GM12878 (cell line): ENCODE measurements at regions not wholly inside any gene's neighbourhood (a gene's known extent, or its start where the extent isn't known, plus 50 kb on each side); places are given as distances from the start of the nearest gene placed in this dataset.

Source experiments
- ATAC-seq: fragments of 200-7000 bp; cut with Tn5 transposase; 3 replicates; pipeline ENCODE4 v1.9.1; 2020; ENCODE audit warnings: mild to moderate bottlenecking, moderate library complexity
- BruUV-seq: library from RNA; stranded (reverse); fragments of 400-500 nt; replicated peaks from 2 replicates; lab custom pipeline; 2021; lab: Mats Ljungman, UMichigan
- CTCF ChIA-PET: fragments of 300-600 bp; sonication (Branson Sonifier 250); formaldehyde crosslinking; extraction: SDS; loops from one replicate; lab custom pipeline; 2021; ENCODE audit warnings: inconsistent platforms; lab: Yijun Ruan, JAX
- POLR2A ChIA-PET: fragments of 350-600 bp; formaldehyde crosslinking; extraction: SDS; loops from one replicate; lab custom pipeline; 2021; ENCODE audit warnings: inconsistent platforms; lab: Charles Lee
- RAD21 ChIA-PET: fragments of 300-600 bp; sonication (Branson Sonifier 250); formaldehyde crosslinking; loops from one replicate; lab custom pipeline; 2023; ENCODE audit warnings: antibody characterized with exemption; ENCODE audit not compliant: unreplicated experiment; lab: Charles Lee
- SMC1A ChIA-PET: fragments of 300-600 bp; sonication (Branson Sonifier 250); formaldehyde crosslinking; loops from one replicate; lab custom pipeline; 2023; ENCODE audit not compliant: unreplicated experiment, uncharacterized antibody; lab: Charles Lee
- DNase-seq: peaks from one replicate; pipeline ENCODE4 v3.0.0-alpha.2; 2011; ENCODE audit warnings: low read depth, low spot score
- FAIRE-seq: peaks from 3 replicates; lab custom pipeline; 2011; peaks lifted over from hg19 to GRCh38; lab: Jason Lieb, UNC
- H2AFZ ChIP-seq: 2 replicates; pipeline ENCODE4 v1.6.0; 2011; ENCODE audit warnings: low read depth, low read length, control low read depth; ENCODE audit not compliant: control insufficient read depth
- H3K27ac ChIP-seq: 2 replicates; pipeline ENCODE4 v1.5.1; 2011; ENCODE audit warnings: control low read depth; ENCODE audit not compliant: control insufficient read depth, insufficient read depth
- H3K27me3 ChIP-seq, 2 experiments: replicated peaks in 1 of 2; 2 replicates each; pipeline versions ENCODE4 v1.6.0 to v1.6.1; 2011; ENCODE audit warnings: low read length in 1 of 2; ENCODE audit not compliant: control insufficient read depth in 2 of 2, insufficient read depth in 2 of 2
- H3K36me3 ChIP-seq, 2 experiments: 2 replicates each; pipeline ENCODE4 v1.5.1; 2011; ENCODE audit warnings: low read length in 1 of 2; ENCODE audit not compliant: control insufficient read depth in 2 of 2, insufficient read depth in 2 of 2
- H3K4me1 ChIP-seq: 2 replicates; pipeline ENCODE4 v1.6.1; 2011; ENCODE audit warnings: mild to moderate bottlenecking, low read length, moderate library complexity, mixed read lengths; ENCODE audit not compliant: control insufficient read depth, insufficient read depth
- H3K4me2 ChIP-seq: 2 replicates; pipeline ENCODE4 v1.6.0; 2011; ENCODE audit warnings: control low read depth; ENCODE audit not compliant: control insufficient read depth, insufficient read depth
- H3K4me3 ChIP-seq: fragments of 200-600 bp; sonication (generic); 2 replicates; pipeline ENCODE4 v1.5.1; 2016
- H3K79me2 ChIP-seq: 2 replicates; pipeline ENCODE4 v1.6.0; 2011; ENCODE audit warnings: low read length; ENCODE audit not compliant: control insufficient read depth, insufficient read depth
- H3K9ac ChIP-seq: 2 replicates; pipeline ENCODE4 v1.8.0; 2011; ENCODE audit warnings: low read length, control low read depth, mixed read lengths; ENCODE audit not compliant: control insufficient read depth, insufficient read depth
- H3K9me3 ChIP-seq: replicated peaks from 3 replicates; pipeline ENCODE4 v1.5.1; 2011; ENCODE audit warnings: mild to moderate bottlenecking, low read length; ENCODE audit not compliant: control insufficient read depth, insufficient read depth
- H4K20me1 ChIP-seq: 2 replicates; pipeline ENCODE4 v1.6.0; 2011; ENCODE audit not compliant: control insufficient read depth, insufficient read depth
- KAT2A ChIP-seq: conservative IDR thresholded peaks from 2 replicates; pipeline ENCODE4 v1.6.1; 2011; ENCODE audit warnings: low read depth, low read length; ENCODE audit not compliant: control insufficient read depth
- RB1 ChIP-seq: fragments of 450-650 bp; formaldehyde crosslinking; IDR thresholded peaks from 2 replicates; pipeline ENCODE4 v1.6.1; 2017; ENCODE audit warnings: mild to moderate bottlenecking, borderline replicate concordance
- RUNX3 ChIP-seq: IDR thresholded peaks from 2 replicates; pipeline ENCODE4 v1.6.1; 2012; ENCODE audit warnings: low read length, inconsistent platforms
- SREBF1 ChIP-seq: IDR thresholded peaks from 2 replicates; pipeline ENCODE4 v1.6.1; 2012; ENCODE audit warnings: mild to moderate bottlenecking, low read length
- STAT1 ChIP-seq: fragments of 450-650 bp; conservative IDR thresholded peaks from 2 replicates; pipeline ENCODE4 v1.6.1; 2014; ENCODE audit warnings: antibody characterized with exemption, mild to moderate bottlenecking
- SUPT20H ChIP-seq: IDR thresholded peaks from 2 replicates; pipeline ENCODE4 v1.6.1; 2011; ENCODE audit warnings: low read depth, mild to moderate bottlenecking, low read length, moderate library complexity, borderline replicate concordance; ENCODE audit not compliant: control insufficient read depth
- YY1 ChIP-seq: IDR thresholded peaks from 2 replicates; pipeline ENCODE4 v1.6.1; 2011; ENCODE audit warnings: low read depth, mild to moderate bottlenecking, low read length
- WGBS: methylation state at CpG from one replicate; pipeline ENCODE4 v1.1.6; 2016; ENCODE audit warnings: low lambda C conversion rate; ENCODE audit not compliant: insufficient replicate concordance, insufficient coverage; ENCODE audit errors: missing lambda C conversion rate; 5-methylcytosine and 5-hydroxymethylcytosine counted together
- in situ Hi-C: fragments of 300-500 bp; cut with MboI; formaldehyde crosslinking; loops from 9 replicates; pipeline ENCODE4 v1.14.3; 2018; ENCODE audit warnings: mixed read lengths
- intact Hi-C: fragments of 100-400 bp; cut with micrococcal nuclease; formaldehyde crosslinking; loops from one replicate; pipeline ENCODE4 v1.14.2; 2022; ENCODE audit not compliant: unreplicated experiment
- TF ChIP-seq, protein P1 (sequence below): fragments of 450-650 bp; IDR thresholded peaks from 2 replicates; pipeline ENCODE4 v1.6.1; 2017; ENCODE audit warnings: mild to moderate bottlenecking, moderate library complexity

DNA sequence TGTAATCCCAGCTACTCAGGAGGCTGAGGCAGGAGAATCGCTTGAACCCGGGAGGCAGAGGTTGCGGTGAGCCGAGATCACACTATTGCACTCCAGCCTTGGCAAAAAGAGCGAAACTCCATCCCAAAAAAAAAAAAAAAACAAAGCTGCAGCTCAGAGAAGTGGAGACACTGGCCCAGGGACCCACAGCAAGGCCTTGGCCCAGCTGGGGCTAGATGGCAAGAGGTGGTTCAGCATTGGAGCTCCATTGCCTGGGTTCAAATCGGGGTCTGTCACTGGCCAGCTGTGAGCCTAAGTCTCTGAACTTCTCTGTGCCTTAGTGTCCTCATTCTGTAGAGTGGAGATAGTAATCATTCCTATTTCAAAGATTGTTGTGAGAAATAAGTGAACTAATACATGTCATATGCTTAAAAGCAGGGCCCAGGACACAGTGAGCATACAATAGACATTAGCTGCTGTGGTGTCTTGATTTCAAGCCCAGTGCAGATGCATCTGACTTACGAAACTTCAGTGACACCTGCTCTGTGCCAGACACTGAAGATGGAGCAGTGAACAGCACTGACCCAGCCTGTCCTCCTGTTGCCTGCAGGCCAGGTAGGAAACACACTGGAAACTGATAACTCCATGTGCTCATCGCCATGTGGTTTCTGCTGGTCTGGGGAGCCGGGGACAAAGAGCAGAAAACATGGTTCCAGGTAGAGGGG is 127.7 kb downstream of the C9orf50 start:
- intact Hi-C loops: loop anchor here (10.0 kb wide), 1 partner anchor 318 kb away; the partner anchor contains the start of gene IER5L
- H3K79me2 ChIP-seq: no peaks in the 10 kb centered on the region
- no peak overlapping the region for H3K4me2 ChIP-seq
- H3K27ac ChIP-seq: no peak overlapping the region
- TF ChIP-seq RUNX3: no peak
- TF ChIP-seq YY1: no peak
- TF ChIP-seq, protein P1, sequence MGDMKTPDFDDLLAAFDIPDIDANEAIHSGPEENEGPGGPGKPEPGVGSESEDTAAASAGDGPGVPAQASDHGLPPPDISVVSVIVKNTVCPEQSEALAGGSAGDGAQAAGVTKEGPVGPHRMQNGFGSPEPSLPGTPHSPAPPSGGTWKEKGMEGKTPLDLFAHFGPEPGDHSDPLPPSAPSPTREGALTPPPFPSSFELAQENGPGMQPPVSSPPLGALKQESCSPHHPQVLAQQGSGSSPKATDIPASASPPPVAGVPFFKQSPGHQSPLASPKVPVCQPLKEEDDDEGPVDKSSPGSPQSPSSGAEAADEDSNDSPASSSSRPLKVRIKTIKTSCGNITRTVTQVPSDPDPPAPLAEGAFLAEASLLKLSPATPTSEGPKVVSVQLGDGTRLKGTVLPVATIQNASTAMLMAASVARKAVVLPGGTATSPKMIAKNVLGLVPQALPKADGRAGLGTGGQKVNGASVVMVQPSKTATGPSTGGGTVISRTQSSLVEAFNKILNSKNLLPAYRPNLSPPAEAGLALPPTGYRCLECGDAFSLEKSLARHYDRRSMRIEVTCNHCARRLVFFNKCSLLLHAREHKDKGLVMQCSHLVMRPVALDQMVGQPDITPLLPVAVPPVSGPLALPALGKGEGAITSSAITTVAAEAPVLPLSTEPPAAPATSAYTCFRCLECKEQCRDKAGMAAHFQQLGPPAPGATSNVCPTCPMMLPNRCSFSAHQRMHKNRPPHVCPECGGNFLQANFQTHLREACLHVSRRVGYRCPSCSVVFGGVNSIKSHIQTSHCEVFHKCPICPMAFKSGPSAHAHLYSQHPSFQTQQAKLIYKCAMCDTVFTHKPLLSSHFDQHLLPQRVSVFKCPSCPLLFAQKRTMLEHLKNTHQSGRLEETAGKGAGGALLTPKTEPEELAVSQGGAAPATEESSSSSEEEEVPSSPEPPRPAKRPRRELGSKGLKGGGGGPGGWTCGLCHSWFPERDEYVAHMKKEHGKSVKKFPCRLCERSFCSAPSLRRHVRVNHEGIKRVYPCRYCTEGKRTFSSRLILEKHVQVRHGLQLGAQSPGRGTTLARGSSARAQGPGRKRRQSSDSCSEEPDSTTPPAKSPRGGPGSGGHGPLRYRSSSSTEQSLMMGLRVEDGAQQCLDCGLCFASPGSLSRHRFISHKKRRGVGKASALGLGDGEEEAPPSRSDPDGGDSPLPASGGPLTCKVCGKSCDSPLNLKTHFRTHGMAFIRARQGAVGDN: no peak
- TF ChIP-seq STAT1: no peak
- TF ChIP-seq SUPT20H: no peak
- TF ChIP-seq SREBF1: no peak
- no peak for TF ChIP-seq RB1
- TF ChIP-seq KAT2A: no peak
- TF ChIP-seq, all 136 proteins: peak for 0
- no TSS peak for BruUV-seq
- no peak overlapping the region for H2AFZ ChIP-seq
- H3K27me3 ChIP-seq: peaks cover 4 to 9% of the 10 kb centered on the region in 2 experiments
- no peak overlapping the region for H3K4me3 ChIP-seq
- FAIRE-seq: no peak
- 75% methylated on average over 9 of the region's 9 CpGs for WGBS
- POLR2A ChIA-PET: interaction anchor here (0.6 to 0.9 kb wide), 2 partner anchors 33 to 45 kb away, joined by 3 to 4 read pairs; no protein-coding TSS in a partner anchor
- H3K36me3 ChIP-seq: no peaks in the 10 kb centered on the region
- no peak for ATAC-seq
- H3K9ac ChIP-seq: no peak overlapping the region
- DNase-seq: no peak
- SMC1A ChIA-PET: interaction anchor here (0.9 to 1.2 kb wide), 2 partner anchors 35 to 378 kb away, joined by 3 read pairs; no protein-coding TSS in a partner anchor
- RAD21 ChIA-PET: no interaction called here
- no peaks in the 10 kb centered on the region for H4K20me1 ChIP-seq
- H3K9me3 ChIP-seq: no peaks in the 10 kb centered on the region
- H3K4me1 ChIP-seq: peaks cover 13% of the 10 kb centered on the region
- in situ Hi-C loops: no loop called here
- CTCF ChIA-PET: interaction anchor here (1.0 kb wide), 1 partner anchor 131 kb away, joined by 3 read pairs; no protein-coding TSS in a partner anchor
